Spleen (tissue), 7 donors: ENCODE measurements at regions not wholly inside any gene's neighbourhood (a gene's known extent, or its start where the extent isn't known, plus 50 kb on each side); places are given as distances from the start of the nearest gene placed in this dataset.

ENCODE experiments used
- CTCF ChIP-seq, 11 experiments: fragments of 200-600 bp in 7 of 11; fragments of 450-650 bp in 4 of 11; sonication (generic) in 4 of 11; IDR thresholded peaks in 8 of 11; conservative IDR thresholded peaks in 3 of 11; 1 replicate in 7 of 11; 2 replicates in 4 of 11; pipeline versions ENCODE4 v1.4.0 to v1.8.0; 2016 to 2021; ENCODE audit warnings: antibody characterized with exemption in 11 of 11, inconsistent platforms in 4 of 11, mild to moderate bottlenecking in 1 of 11
- POLR2A ChIP-seq, 3 donors: fragments of 450-650 bp; IDR thresholded peaks; one replicate each; pipeline ENCODE4 v1.5.1; 2017; ENCODE audit warnings: antibody characterized with exemption in 3 of 3, mild to moderate bottlenecking in 1 of 3
- POLR2AphosphoS5 ChIP-seq, 3 donors: sonication (generic); formaldehyde crosslinking; IDR thresholded peaks; one replicate each; pipeline ENCODE4 v1.5.1; 2017; ENCODE audit warnings: antibody characterized with exemption in 3 of 3
- donor health status: DM: no; HTN: no; CAD: no; lungs with moderate emphysema.
- donor health status: DM: no; HTN: no; CAD: no.
- donor health status: DM: no; HTN: no; CAD: no.

GRCh38 chrX:82666355-82666754, 841.7 kb upstream of the POU3F4 start:
- no peak for TF ChIP-seq CTCF (IDR thresholded peaks at IDR 0.05 in 8 of 11, conservative IDR thresholded peaks at IDR 0.05 in 3 of 11)
- TF ChIP-seq POLR2A (IDR thresholded peaks at IDR 0.05) = no peak
- no peak for TF ChIP-seq POLR2AphosphoS5 (IDR thresholded peaks at IDR 0.05)
